AG09319 (cell line): ENCODE measurements at regions not wholly inside any gene's neighbourhood (a gene's known extent, or its start where the extent isn't known, plus 50 kb on each side); places are given as distances from the start of the nearest gene placed in this dataset.
"Not testable (repeated sequence)": the region's sequence is repeated elsewhere in the genome, so short reads cannot be mapped to it uniquely, and the experiment has no call there.

Source experiments
- DNase-seq: peaks from one replicate; pipeline ENCODE4 v3.0.0-alpha.2; 2010; ENCODE audit warnings: low read depth; ENCODE audit errors: extremely low read depth
- CTCF ChIP-seq: IDR thresholded peaks from 2 replicates; pipeline ENCODE4 v1.5.1; 2011; ENCODE audit warnings: low read depth, mild to moderate bottlenecking, inconsistent platforms, low read length, moderate library complexity

GRCh38 chr1:41977326-41977725 is 58.6 kb upstream of the HIVEP3 start:
- DNase-seq: no peak
- no peak for TF ChIP-seq CTCF

- DNase-seq: no peak
- no peak for TF ChIP-seq CTCF
These were observed 57.9 kb upstream of the HIVEP3 start for GRCh38 chr1:41976671-41977070.

GRCh38 chr1:41975850-41976569 is 57.3 kb upstream of the HIVEP3 start:
- TF ChIP-seq CTCF: no peak
- no peak for DNase-seq

- no peak for TF ChIP-seq CTCF
- no peak for DNase-seq
These were observed 56.4 kb upstream of the HIVEP3 start for GRCh38 chr1:41975121-41975520.

GRCh38 chr1:41968557-41968956 is 49.8 kb upstream of the HIVEP3 start:
- not testable (repeated sequence) for DNase-seq
